ENCODE measurements at regions not wholly inside any gene's neighbourhood (a gene's known extent, or its start where the extent isn't known, plus 50 kb on each side); places are given as distances from the start of the nearest gene placed in this dataset.

- Histone ChIP-seq H4K20me1 (ENCODE audit: insufficient read depth, low read depth, low read length) (no peaks in the 10 kb centered on the region), H3K27ac (ENCODE audit: low read length) (no peak overlapping the region), H3K9me2 (replicated peaks; ENCODE audit: insufficient read depth, low read length) (no peaks in the 10 kb centered on the region), H3K4me3 (ENCODE audit: low read length) (no peak overlapping the region), H3K9ac (ENCODE audit: low read length) (no peak overlapping the region), H3K36me3 (ENCODE audit: insufficient read depth, low read length) (no peaks in the 10 kb centered on the region), H3K4me1 (ENCODE audit: low read length) (no peaks in the 10 kb centered on the region), H3K27me3 (ENCODE audit: low read length) (no peaks in the 10 kb centered on the region), H3K9me3 (ENCODE audit: low read length) (peaks cover 65% of the 10 kb centered on the region), H3K4me2 (ENCODE audit: low read depth, low read length, poor library complexity, severe bottlenecking) (no peak overlapping the region), H3K79me2 (ENCODE audit: low read length) (no peaks in the 10 kb centered on the region), H2AFZ (ENCODE audit: low read length) (no peak overlapping the region)
- DNase-seq = no peak
These were observed 1285.9 kb upstream of the CELF4 start for GRCh38 chr18:38851526-38851925.

- no peak for DNase-seq
- peaks cover 45% of the 10 kb centered on the region for H3K9me3 ChIP-seq (ENCODE audit: low read length)
- H3K4me2 ChIP-seq (ENCODE audit: low read depth, low read length, poor library complexity, severe bottlenecking) = no peak overlapping the region
- no peaks in the 10 kb centered on the region for H3K79me2 ChIP-seq (ENCODE audit: low read length)
- no peak overlapping the region for H3K9ac ChIP-seq (ENCODE audit: low read length)
- no peak overlapping the region for H2AFZ ChIP-seq (ENCODE audit: low read length)
- H3K4me3 ChIP-seq (ENCODE audit: low read length) = no peak overlapping the region
- no peaks in the 10 kb centered on the region for H3K4me1 ChIP-seq (ENCODE audit: low read length)
- no peaks in the 10 kb centered on the region for H3K27me3 ChIP-seq (ENCODE audit: low read length)
- H3K9me2 ChIP-seq (replicated peaks; ENCODE audit: insufficient read depth, low read length) = no peaks in the 10 kb centered on the region
- no peaks in the 10 kb centered on the region for H4K20me1 ChIP-seq (ENCODE audit: insufficient read depth, low read depth, low read length)
- H3K27ac ChIP-seq (ENCODE audit: low read length) = no peak overlapping the region
- no peaks in the 10 kb centered on the region for H3K36me3 ChIP-seq (ENCODE audit: insufficient read depth, low read length)
These were observed 1281.7 kb upstream of the CELF4 start for GRCh38 chr18:38847326-38847725.

GRCh38 chr18:38843291-38843690 is 1277.7 kb upstream of the CELF4 start:
- Histone ChIP-seq H3K4me3 (ENCODE audit: low read length) (no peak overlapping the region), H3K9me2 (replicated peaks; ENCODE audit: insufficient read depth, low read length) (no peaks in the 10 kb centered on the region), H4K20me1 (ENCODE audit: insufficient read depth, low read depth, low read length) (no peaks in the 10 kb centered on the region), H3K27me3 (ENCODE audit: low read length) (no peaks in the 10 kb centered on the region), H3K9ac (ENCODE audit: low read length) (no peak overlapping the region), H3K4me2 (ENCODE audit: low read depth, low read length, poor library complexity, severe bottlenecking) (no peak overlapping the region), H3K36me3 (ENCODE audit: insufficient read depth, low read length) (no peaks in the 10 kb centered on the region), H3K27ac (ENCODE audit: low read length) (no peak overlapping the region), H3K79me2 (ENCODE audit: low read length) (no peaks in the 10 kb centered on the region), H2AFZ (ENCODE audit: low read length) (no peak overlapping the region), H3K4me1 (ENCODE audit: low read length) (no peaks in the 10 kb centered on the region), H3K9me3 (ENCODE audit: low read length) (peaks cover 27% of the 10 kb centered on the region)
- DNase-seq = no peak

GRCh38 chr18:38826247-38826646 is 1260.6 kb upstream of the CELF4 start:
- H2AFZ ChIP-seq (ENCODE audit: low read length) = no peak overlapping the region
- no peak overlapping the region for H3K9ac ChIP-seq (ENCODE audit: low read length)
- no peaks in the 10 kb centered on the region for H3K79me2 ChIP-seq (ENCODE audit: low read length)
- H3K9me3 ChIP-seq (ENCODE audit: low read length) = peaks cover 33% of the 10 kb centered on the region
- H3K4me2 ChIP-seq (ENCODE audit: low read depth, low read length, poor library complexity, severe bottlenecking) = no peak overlapping the region
- H3K4me1 ChIP-seq (ENCODE audit: low read length) = no peaks in the 10 kb centered on the region
- no peak overlapping the region for H3K4me3 ChIP-seq (ENCODE audit: low read length)
- DNase-seq = no peak
- H3K27me3 ChIP-seq (ENCODE audit: low read length) = no peaks in the 10 kb centered on the region
- no peak overlapping the region for H3K27ac ChIP-seq (ENCODE audit: low read length)
- H3K9me2 ChIP-seq (replicated peaks; ENCODE audit: insufficient read depth, low read length) = no peaks in the 10 kb centered on the region
- no peaks in the 10 kb centered on the region for H4K20me1 ChIP-seq (ENCODE audit: insufficient read depth, low read depth, low read length)
- H3K36me3 ChIP-seq (ENCODE audit: insufficient read depth, low read length) = no peaks in the 10 kb centered on the region

GRCh38 chr18:38811209-38811608 is 1245.6 kb upstream of the CELF4 start:
- Histone ChIP-seq H2AFZ (ENCODE audit: low read length) (no peak overlapping the region), H3K27me3 (ENCODE audit: low read length) (no peaks in the 10 kb centered on the region)

GRCh38 chr18:38810789-38811188 is 1245.2 kb upstream of the CELF4 start:
- no peaks in the 10 kb centered on the region for H4K20me1 ChIP-seq (ENCODE audit: insufficient read depth, low read depth, low read length)
- H3K9me3 ChIP-seq (ENCODE audit: low read length) = peaks cover 13% of the 10 kb centered on the region
- no peaks in the 10 kb centered on the region for H3K9me2 ChIP-seq (replicated peaks; ENCODE audit: insufficient read depth, low read length)
- no peak overlapping the region for H3K4me2 ChIP-seq (ENCODE audit: low read depth, low read length, poor library complexity, severe bottlenecking)
- H3K36me3 ChIP-seq (ENCODE audit: insufficient read depth, low read length) = no peaks in the 10 kb centered on the region
- no peak overlapping the region for H3K4me3 ChIP-seq (ENCODE audit: low read length)
- H3K27ac ChIP-seq (ENCODE audit: low read length) = no peak overlapping the region
- no peak overlapping the region for H2AFZ ChIP-seq (ENCODE audit: low read length)
- H3K27me3 ChIP-seq (ENCODE audit: low read length) = no peaks in the 10 kb centered on the region
- no peaks in the 10 kb centered on the region for H3K4me1 ChIP-seq (ENCODE audit: low read length)
- DNase-seq = no peak
- H3K79me2 ChIP-seq (ENCODE audit: low read length) = no peaks in the 10 kb centered on the region
- no peak overlapping the region for H3K9ac ChIP-seq (ENCODE audit: low read length)

More at GRCh38 chr18:38811209-38811608, 1245.6 kb upstream of the CELF4 start:
- no peak overlapping the region for H3K9ac ChIP-seq (ENCODE audit: low read length)
- no peak for DNase-seq
- H3K4me1 ChIP-seq (ENCODE audit: low read length) = no peaks in the 10 kb centered on the region
- no peaks in the 10 kb centered on the region for H3K36me3 ChIP-seq (ENCODE audit: insufficient read depth, low read length)
- no peaks in the 10 kb centered on the region for H3K9me2 ChIP-seq (replicated peaks; ENCODE audit: insufficient read depth, low read length)
- H3K4me3 ChIP-seq (ENCODE audit: low read length) = no peak overlapping the region
- peaks cover 13% of the 10 kb centered on the region; the same call in 1 of the 2 replicates for H3K9me3 ChIP-seq (ENCODE audit: low read length)
- no peaks in the 10 kb centered on the region for H4K20me1 ChIP-seq (ENCODE audit: insufficient read depth, low read depth, low read length)
- no peak overlapping the region for H3K4me2 ChIP-seq (ENCODE audit: low read depth, low read length, poor library complexity, severe bottlenecking)
- no peak overlapping the region for H3K27ac ChIP-seq (ENCODE audit: low read length)
- no peaks in the 10 kb centered on the region for H3K79me2 ChIP-seq (ENCODE audit: low read length)

- Histone ChIP-seq H3K79me2 (ENCODE audit: low read length) (no peaks in the 10 kb centered on the region), H3K9me2 (replicated peaks; ENCODE audit: insufficient read depth, low read length) (no peaks in the 10 kb centered on the region), H3K27me3 (ENCODE audit: low read length) (no peaks in the 10 kb centered on the region), H3K27ac (ENCODE audit: low read length) (no peak overlapping the region), H3K4me2 (ENCODE audit: low read depth, low read length, poor library complexity, severe bottlenecking) (no peak overlapping the region), H2AFZ (ENCODE audit: low read length) (no peak overlapping the region), H4K20me1 (ENCODE audit: insufficient read depth, low read depth, low read length) (no peaks in the 10 kb centered on the region), H3K4me1 (ENCODE audit: low read length) (no peaks in the 10 kb centered on the region), H3K9me3 (ENCODE audit: low read length) (peaks cover 16% of the 10 kb centered on the region), H3K4me3 (ENCODE audit: low read length) (no peak overlapping the region), H3K36me3 (ENCODE audit: insufficient read depth, low read length) (no peaks in the 10 kb centered on the region), H3K9ac (ENCODE audit: low read length) (no peak overlapping the region)
- DNase-seq = no peak
These were observed 1242.3 kb upstream of the CELF4 start for GRCh38 chr18:38807915-38808314.

GRCh38 chr18:38805256-38805655 is 1239.7 kb upstream of the CELF4 start:
- H3K4me2 ChIP-seq (ENCODE audit: low read depth, low read length, poor library complexity, severe bottlenecking) = no peak overlapping the region
- H3K79me2 ChIP-seq (ENCODE audit: low read length) = no peaks in the 10 kb centered on the region
- no peaks in the 10 kb centered on the region for H3K36me3 ChIP-seq (ENCODE audit: insufficient read depth, low read length)
- H3K4me3 ChIP-seq (ENCODE audit: low read length) = no peak overlapping the region
- H3K9me3 ChIP-seq (ENCODE audit: low read length) = peaks cover 16% of the 10 kb centered on the region
- no peak overlapping the region for H2AFZ ChIP-seq (ENCODE audit: low read length)
- H4K20me1 ChIP-seq (ENCODE audit: insufficient read depth, low read depth, low read length) = no peaks in the 10 kb centered on the region
- H3K9me2 ChIP-seq (replicated peaks; ENCODE audit: insufficient read depth, low read length) = no peaks in the 10 kb centered on the region
- H3K27me3 ChIP-seq (ENCODE audit: low read length) = no peaks in the 10 kb centered on the region
- no peak overlapping the region for H3K9ac ChIP-seq (ENCODE audit: low read length)
- no peak overlapping the region for H3K27ac ChIP-seq (ENCODE audit: low read length)
- H3K4me1 ChIP-seq (ENCODE audit: low read length) = no peaks in the 10 kb centered on the region
- DNase-seq = no peak

- H3K79me2 ChIP-seq (ENCODE audit: low read length) = no peaks in the 10 kb centered on the region
- no peak overlapping the region for H3K27ac ChIP-seq (ENCODE audit: low read length)
- DNase-seq = no peak
- H3K36me3 ChIP-seq (ENCODE audit: insufficient read depth, low read length) = no peaks in the 10 kb centered on the region
- H3K27me3 ChIP-seq (ENCODE audit: low read length) = no peaks in the 10 kb centered on the region
- H3K4me3 ChIP-seq (ENCODE audit: low read length) = no peak overlapping the region
- H4K20me1 ChIP-seq (ENCODE audit: insufficient read depth, low read depth, low read length) = no peaks in the 10 kb centered on the region
- no peaks in the 10 kb centered on the region for H3K4me1 ChIP-seq (ENCODE audit: low read length)
- no peaks in the 10 kb centered on the region for H3K9me2 ChIP-seq (replicated peaks; ENCODE audit: insufficient read depth, low read length)
- peaks cover 11% of the 10 kb centered on the region for H3K9me3 ChIP-seq (ENCODE audit: low read length)
- no peak overlapping the region for H2AFZ ChIP-seq (ENCODE audit: low read length)
- H3K9ac ChIP-seq (ENCODE audit: low read length) = no peak overlapping the region
- no peak overlapping the region for H3K4me2 ChIP-seq (ENCODE audit: low read depth, low read length, poor library complexity, severe bottlenecking)
These were observed 1236.0 kb upstream of the CELF4 start for GRCh38 chr18:38801640-38802039.

Measured in Karpas-422 (cell line).